K562 (cell line): ENCODE measurements at regions not wholly inside any gene's neighbourhood (a gene's known extent, or its start where the extent isn't known, plus 50 kb on each side); places are given as distances from the start of the nearest gene placed in this dataset.

ENCODE experiments used
- AFF1 ChIP-seq, 2 experiments: fragments of 450-650 bp; IDR thresholded peaks; 2 replicates each; pipeline ENCODE4 v1.6.1; 2018; ENCODE audit warnings: mild to moderate bottlenecking in 2 of 2, low read depth in 1 of 2; ENCODE audit not compliant: partially characterized antibody in 2 of 2
- CREB1 ChIP-seq, 2 experiments: sonication (generic) in 1 of 2; formaldehyde crosslinking in 1 of 2; IDR thresholded peaks; 2 replicates each; pipeline versions ENCODE4 v1.6.1 to v1.8.0; 2012 to 2022; ENCODE audit warnings: inconsistent platforms in 1 of 2, mild to moderate bottlenecking in 1 of 2, missing genetic modification reagents in 1 of 2, moderate library complexity in 1 of 2
- CREM ChIP-seq: IDR thresholded peaks from 2 replicates; pipeline ENCODE4 v1.6.1; 2014; ENCODE audit warnings: antibody characterized with exemption, low read depth
- CTCFL ChIP-seq: IDR thresholded peaks from 2 replicates; pipeline ENCODE4 v1.6.1; 2011; ENCODE audit warnings: borderline replicate concordance, low read depth, mild to moderate bottlenecking, moderate library complexity, low read length; ENCODE audit not compliant: insufficient read depth, poor library complexity, severe bottlenecking
- GATA2 ChIP-seq: sonication (generic); formaldehyde crosslinking; IDR thresholded peaks from 2 replicates; pipeline ENCODE4 v1.4.0; 2020; ENCODE audit warnings: mild to moderate bottlenecking, missing genetic modification reagents
- JUND ChIP-seq, 2 experiments: IDR thresholded peaks; 2 replicates in 1 of 2; 3 replicates in 1 of 2; pipeline ENCODE4 v1.6.1; 2011; ENCODE audit warnings: borderline replicate concordance in 2 of 2, low read depth in 2 of 2, low read length in 2 of 2, improper control_type of control experiment in 1 of 2, missing biosample characterization in 1 of 2, missing genetic modification characterization in 1 of 2, missing genetic modification reagents in 1 of 2
- POLR2AphosphoS2 ChIP-seq: IDR thresholded peaks from 2 replicates; pipeline ENCODE4 v1.6.1; 2012; ENCODE audit warnings: low read length, improper control_type of control experiment
- POLR2H ChIP-seq: IDR thresholded peaks from 2 replicates; pipeline ENCODE4 v1.6.1; 2016; ENCODE audit warnings: missing genetic modification characterization, low read depth, mild to moderate bottlenecking, control low read depth, missing compliant biosample characterization, moderate library complexity
- RAD21 ChIP-seq, 2 experiments: fragments of 250-450 bp in 1 of 2; fragments of 450-650 bp in 1 of 2; sonication (Bioruptor Pico) in 1 of 2; formaldehyde crosslinking in 1 of 2; IDR thresholded peaks in 1 of 2; conservative IDR thresholded peaks in 1 of 2; 2 replicates each; pipeline versions ENCODE4 v1.4.0 to v1.8.0; 2020 to 2022; ENCODE audit warnings: mild to moderate bottlenecking in 2 of 2, moderate library complexity in 1 of 2
- SMC3 ChIP-seq: conservative IDR thresholded peaks from 2 replicates; pipeline ENCODE4 v1.6.1; 2011; ENCODE audit warnings: low read depth, low read length, improper control_type of control experiment; ENCODE audit not compliant: insufficient read depth
- YY1 ChIP-seq, 3 experiments: IDR thresholded peaks; 2 replicates each; pipeline ENCODE4 v1.6.1; 2011; ENCODE audit warnings: low read length in 2 of 3, mild to moderate bottlenecking in 2 of 3, moderate library complexity in 2 of 3, borderline replicate concordance in 1 of 3, control low read depth in 1 of 3, low read depth in 1 of 3; ENCODE audit not compliant: insufficient read depth in 3 of 3, insufficient replicate concordance in 2 of 3, control insufficient read depth in 1 of 3, insufficient read length in 1 of 3; ENCODE audit errors: extremely low read depth in 1 of 3
- ZEB2 ChIP-seq: fragments of 450-650 bp; IDR thresholded peaks from 2 replicates; pipeline ENCODE4 v1.6.1; 2016
- ZNF592 ChIP-seq: fragments of 450-650 bp; IDR thresholded peaks from 2 replicates; pipeline ENCODE4 v1.6.1; 2017; ENCODE audit warnings: antibody characterized with exemption, mild to moderate bottlenecking
- ZNF785 ChIP-seq: fragments of 250-450 bp; sonication (Bioruptor Pico); IDR thresholded peaks from 2 replicates; pipeline ENCODE4 v1.4.0; 2020; ENCODE audit warnings: mild to moderate bottlenecking
- ZZZ3 ChIP-seq: fragments of 450-650 bp; IDR thresholded peaks from 2 replicates; pipeline ENCODE4 v1.6.1; 2016; ENCODE audit warnings: antibody characterized with exemption, mild to moderate bottlenecking, moderate library complexity

GRCh38 chr5:102670224-102670836, 84.8 kb upstream of the PAM start (continued):
- TF ChIP-seq ZNF785 (CRISPR knock-in tag) (no peak), AFF1 (IDR thresholded peaks at IDR 0.05; ENCODE audit: low read depth in 1 of 2, partially characterized antibody in 2 of 2) (peak in 1 of 2 experiments; percentile 22), SMC3 (0 out of 2 replicates have a peak, but pooled peaks have one; percentile 32), ZNF592 (no peak), CREM (peak; percentile 55), JUND (IDR thresholded peaks at IDR 0.05; ENCODE audit: borderline replicate concordance, low read depth, low read length) (0 out of 2 replicates have a peak, but pooled peaks have one; percentile 4), JUND (tag; IDR thresholded peaks at IDR 0.05; ENCODE audit: borderline replicate concordance, low read depth, low read length) (no peak), POLR2H (tag) (no peak), ZZZ3 (no peak), CREB1 (IDR thresholded peaks at IDR 0.05) (0 out of 2 replicates have a peak, but pooled peaks have one; percentile 20), CREB1 (CRISPR knock-in tag; IDR thresholded peaks at IDR 0.05) (no peak), POLR2AphosphoS2 (no peak), ZEB2 (peak; percentile 42; the same call in 1 of the 2 replicates), RAD21 (CRISPR knock-in tag; conservative IDR thresholded peaks at IDR 0.05 in 1 of 2, IDR thresholded peaks at IDR 0.05 in 1 of 2) (peak; percentile 43 to 47; a peak in 3 of 4 replicates), GATA2 (CRISPR knock-in tag) (no peak), CTCFL (peak; percentile 6), YY1 (IDR thresholded peaks at IDR 0.05; ENCODE audit: borderline replicate concordance in 1 of 3, control insufficient read depth in 1 of 3, extremely low read depth in 1 of 3, insufficient read depth in 3 of 3, insufficient read length in 1 of 3, insufficient replicate concordance in 2 of 3, low read depth in 1 of 3, low read length in 2 of 3) (peak in 1 of 3 experiments; percentile 68)
